ENCODE measurements at regions not wholly inside any gene's neighbourhood (a gene's known extent, or its start where the extent isn't known, plus 50 kb on each side); places are given as distances from the start of the nearest gene placed in this dataset.

GRCh38 chr13:22549126-22549525 lies 631.7 kb upstream of the SGCG start:
- no peak overlapping the region for H2AFZ ChIP-seq (ENCODE audit: low read length)
- TF ChIP-seq FOSL1 (IDR thresholded peaks at IDR 0.05; ENCODE audit: insufficient read depth, low read depth, low read length): no peak
- no peak for TF ChIP-seq KDM4A (IDR thresholded peaks at IDR 0.05; ENCODE audit: low read depth, low read length, severe bottlenecking)
- TF ChIP-seq TEAD4 (IDR thresholded peaks at IDR 0.05; ENCODE audit: low read depth, low read length): no peak
- TF ChIP-seq ATF3 (IDR thresholded peaks at IDR 0.05; ENCODE audit: insufficient read depth, low read depth, low read length): no peak
- TF ChIP-seq POLR2AphosphoS5 (IDR thresholded peaks at IDR 0.05; ENCODE audit: low read depth, low read length): no peak
- no peak for TF ChIP-seq POLR2A (IDR thresholded peaks at IDR 0.05; ENCODE audit: control extremely low read depth in 1 of 2, low read depth in 2 of 2, low read length in 2 of 2)
- no peak for TF ChIP-seq KDM5A (IDR thresholded peaks at IDR 0.05; ENCODE audit: low read length)
- no peak for TF ChIP-seq SIN3A (conservative IDR thresholded peaks at IDR 0.05 in 1 of 2, IDR thresholded peaks at IDR 0.05 in 1 of 2; ENCODE audit: low read depth in 1 of 2, low read length in 2 of 2)
- TF ChIP-seq ZNF274 (IDR thresholded peaks at IDR 0.05; ENCODE audit: borderline replicate concordance, extremely low read depth, low read length): no peak
- TF ChIP-seq ASH2L (IDR thresholded peaks at IDR 0.05; ENCODE audit: low read length): no peak
- no peak for DNase-seq (ENCODE audit: low read depth in 1 of 2, low spot score in 2 of 2)
- H3K79me2 ChIP-seq (ENCODE audit: control insufficient read depth in 1 of 2, insufficient read depth in 2 of 2, low read length in 2 of 2): no peaks in the 10 kb centered on the region
- H3K27ac ChIP-seq (ENCODE audit: low read depth, low read length): no peak overlapping the region
- no peak overlapping the region for H3K4me3 ChIP-seq (ENCODE audit: extremely low read depth in 1 of 4, insufficient read depth in 2 of 4, low read depth in 3 of 4, low read length in 4 of 4)
- CTCF ChIA-PET (ENCODE audit: partially characterized antibody): no interaction called here
- no peaks in the 10 kb centered on the region for H3K79me1 ChIP-seq (ENCODE audit: low read depth, low read length)
- H3K27me3 ChIP-seq (replicated peaks in 1 of 4; ENCODE audit: control insufficient read depth in 3 of 4, extremely low read depth in 1 of 4, insufficient read depth in 3 of 4, low read length in 3 of 4): no peaks in the 10 kb centered on the region
- no peak overlapping the region for H2BK5ac ChIP-seq (ENCODE audit: low read depth, low read length)
- H3K4me2 ChIP-seq (ENCODE audit: insufficient read depth in 1 of 2, low read depth in 2 of 2, low read length in 2 of 2): no peak overlapping the region
- no peak overlapping the region for H2BK15ac ChIP-seq (ENCODE audit: low read length)
- no peak overlapping the region for H2BK12ac ChIP-seq (ENCODE audit: low read depth, low read length)
- H3K56ac ChIP-seq (replicated peaks; ENCODE audit: insufficient read length, low read depth, low read length): no peak overlapping the region
- no peaks in the 10 kb centered on the region for H3K9me3 ChIP-seq (ENCODE audit: insufficient read depth in 2 of 2, low read depth in 1 of 2, low read length in 1 of 2)
- no peak overlapping the region for H2BK20ac ChIP-seq (ENCODE audit: low read length)
- no peak overlapping the region for H4K91ac ChIP-seq (replicated peaks; ENCODE audit: insufficient read length, low read length)
- no peak overlapping the region for H4K5ac ChIP-seq (ENCODE audit: insufficient read length, low read depth, low read length)
- H3K18ac ChIP-seq (ENCODE audit: extremely low read depth, low read length): no peak overlapping the region
- no peaks in the 10 kb centered on the region for H3K4me1 ChIP-seq (replicated peaks in 1 of 4; ENCODE audit: control insufficient read depth in 3 of 4, insufficient read depth in 4 of 4, low read length in 3 of 4)
- H3K36me3 ChIP-seq (ENCODE audit: control insufficient read depth in 2 of 4, insufficient read depth in 4 of 4, low read length in 3 of 4): no peaks in the 10 kb centered on the region
- H3K9ac ChIP-seq (replicated peaks in 1 of 4; ENCODE audit: extremely low read depth in 1 of 4, low read depth in 3 of 4, low read length in 3 of 4): no peak overlapping the region
- H2AK5ac ChIP-seq (ENCODE audit: low read depth, low read length): no peak overlapping the region
- WGBS, 2 experiments (ENCODE audit: extremely low coverage in 1 of 2, insufficient coverage in 1 of 2, insufficient read length in 1 of 2, insufficient replicate concordance in 2 of 2, low coverage in 1 of 2, low lambda C conversion rate in 2 of 2, missing lambda C conversion rate in 1 of 2): 95% methylated on average over 2 of the region's 2 CpGs; no CpG with 5 or more reads in 1 of the 2 experiments
- H3K14ac ChIP-seq (ENCODE audit: insufficient read length): no peak overlapping the region
- H3K4ac ChIP-seq (replicated peaks; ENCODE audit: insufficient read length, low read depth, low read length): no peak overlapping the region
- no peak overlapping the region for H4K8ac ChIP-seq (ENCODE audit: extremely low read depth, insufficient read depth, low read length)
- no peak overlapping the region for H2BK120ac ChIP-seq (replicated peaks; ENCODE audit: low read depth, low read length)
- H4K20me1 ChIP-seq (replicated peaks in 1 of 2; ENCODE audit: control insufficient read depth in 1 of 2, insufficient read depth in 2 of 2, low read length in 2 of 2): no peaks in the 10 kb centered on the region
- FAIRE-seq: no peak
- H3K23ac ChIP-seq (ENCODE audit: insufficient read length): no peak overlapping the region
- POLR2A ChIA-PET (ENCODE audit: partially characterized antibody): no interaction called here
- no peaks in the 10 kb centered on the region for H3K23me2 ChIP-seq (ENCODE audit: low read depth, low read length)
